Transverse colon (tissue), 4 donors: ENCODE measurements at regions not wholly inside any gene's neighbourhood (a gene's known extent, or its start where the extent isn't known, plus 50 kb on each side); places are given as distances from the start of the nearest gene placed in this dataset.

Experiments
- DNase-seq: peaks from one replicate; pipeline ENCODE4 v3.0.0-alpha.2; 2019
- H3K27ac ChIP-seq, 4 donors: fragments of 200-600 bp; sonication (generic); 2 replicates each; pipeline ENCODE4 v1.5.1; 2016 to 2018; ENCODE audit warnings: inconsistent platforms in 4 of 4
- H3K27me3 ChIP-seq: fragments of 200-600 bp; sonication (generic); 2 replicates; pipeline ENCODE4 v1.5.1; 2017; ENCODE audit warnings: inconsistent platforms
- H3K36me3 ChIP-seq, 4 donors: fragments of 200-600 bp; sonication (generic); 2 replicates each; pipeline ENCODE4 v1.5.1; 2017 to 2019; ENCODE audit warnings: inconsistent platforms in 4 of 4
- H3K4me1 ChIP-seq, 4 donors: fragments of 200-600 bp; sonication (generic); 2 replicates each; pipeline ENCODE4 v1.5.1; 2017 to 2020; ENCODE audit warnings: inconsistent platforms in 4 of 4
- H3K4me3 ChIP-seq, 4 donors: fragments of 200-600 bp; sonication (generic); 1 replicate in 1 of 4; 2 replicates in 3 of 4; pipeline versions ENCODE4 v1.5.1 to v1.6.1; 2017 to 2019; ENCODE audit warnings: inconsistent platforms in 4 of 4
- H3K9me3 ChIP-seq, 2 donors: fragments of 200-600 bp; sonication (generic); 2 replicates each; pipeline ENCODE4 v1.5.1; 2017 to 2019; ENCODE audit warnings: inconsistent platforms in 2 of 2
- CTCF ChIP-seq, 5 experiments: fragments of 200-600 bp in 3 of 5; fragments of 450-650 bp in 2 of 5; sonication (generic) in 3 of 5; IDR thresholded peaks; 1 replicate in 2 of 5; 2 replicates in 3 of 5; pipeline ENCODE4 v1.5.1; 2016 to 2017; ENCODE audit warnings: antibody characterized with exemption in 5 of 5, inconsistent platforms in 3 of 5, mild to moderate bottlenecking in 2 of 5, moderate library complexity in 1 of 5
- EP300 ChIP-seq: sonication (generic); formaldehyde crosslinking; IDR thresholded peaks from one replicate; pipeline ENCODE4 v1.6.1; 2017; ENCODE audit warnings: antibody characterized with exemption, low read depth
- POLR2A ChIP-seq: fragments of 450-650 bp; IDR thresholded peaks from one replicate; pipeline ENCODE4 v1.6.1; 2016; ENCODE audit warnings: antibody characterized with exemption, mild to moderate bottlenecking, moderate library complexity
- POLR2AphosphoS5 ChIP-seq, 3 donors: sonication (generic); formaldehyde crosslinking; IDR thresholded peaks; one replicate each; pipeline ENCODE4 v1.6.1; 2016; ENCODE audit warnings: antibody characterized with exemption in 3 of 3
- WGBS, 2 donors: methylation state at CpG; one replicate each; pipeline ENCODE4 v1.1.5; 2018; ENCODE audit warnings: low coverage in 1 of 2; 5-methylcytosine and 5-hydroxymethylcytosine counted together
- in situ Hi-C, 4 donors: fragments of 200-750 bp; cut with MboI; loops; one replicate each; pipeline versions ENCODE4 v1.15.0 to v1.15.1; 2017; ENCODE audit warnings: low sequenced_read_pairs in 3 of 4, low pct_ligation_motif_present in 1 of 4, low pct_unique_long_range_greater_than_20kb in 1 of 4
- intact Hi-C: fragments of 100-400 bp; cut with DNase I; formaldehyde crosslinking; loops from one replicate; pipeline ENCODE4 v1.15.1; 2023; ENCODE audit warnings: low total_unique reads

GRCh38 chr14:25759256-25759655 lies 709.3 kb upstream of the STXBP6 start:
- DNase-seq = no peak
- Histone ChIP-seq H3K27ac (no peak overlapping the region), H3K36me3 (no peaks in the 10 kb centered on the region), H3K4me1 (no peaks in the 10 kb centered on the region), H3K27me3 (no peaks in the 10 kb centered on the region), H3K4me3 (no peak overlapping the region), H3K9me3 (no peaks in the 10 kb centered on the region)
- in situ Hi-C loops = no loop called here
- TF ChIP-seq EP300 (no peak), POLR2A (no peak)
- 73 to 75% methylated on average over 2 of the region's 2 CpGs for WGBS, 2 donors
- intact Hi-C loops = no loop called here

- no peak for DNase-seq
- TF ChIP-seq POLR2A (no peak), CTCF (IDR thresholded peaks at IDR 0.05) (no peak), EP300 (no peak), POLR2AphosphoS5 (IDR thresholded peaks at IDR 0.05) (no peak)
- intact Hi-C loops (no loop called here), in situ Hi-C loops (no loop called here)
- Histone ChIP-seq H3K4me1 (no peaks in the 10 kb centered on the region), H3K4me3 (no peak overlapping the region), H3K27me3 (no peaks in the 10 kb centered on the region), H3K36me3 (no peaks in the 10 kb centered on the region), H3K9me3 (no peaks in the 10 kb centered on the region), H3K27ac (no peak overlapping the region)
- WGBS, 2 donors = 72 to 73% methylated on average over 3 of the region's 3 CpGs
Observed at GRCh38 chr14:25757364-25757763, 707.4 kb upstream of the STXBP6 start.

- WGBS, 2 donors = 78 to 82% methylated on average over 4 of the region's 4 CpGs
Observed at GRCh38 chr14:25756876-25757275, 706.9 kb upstream of the STXBP6 start.

GRCh38 chr14:25753130-25753529 lies 703.2 kb upstream of the STXBP6 start:
- no peak overlapping the region for H3K27ac ChIP-seq
- no peaks in the 10 kb centered on the region for H3K9me3 ChIP-seq

More at GRCh38 chr14:25756876-25757275, 706.9 kb upstream of the STXBP6 start:
- intact Hi-C loops = no loop called here
- TF ChIP-seq POLR2A (no peak), CTCF (IDR thresholded peaks at IDR 0.05) (no peak), EP300 (no peak)
- no peaks in the 10 kb centered on the region for H3K9me3 ChIP-seq
- no peak overlapping the region for H3K4me3 ChIP-seq
- DNase-seq = no peak
- no peak overlapping the region for H3K27ac ChIP-seq
- H3K4me1 ChIP-seq = no peaks in the 10 kb centered on the region
- in situ Hi-C loops = no loop called here
- no peaks in the 10 kb centered on the region for H3K27me3 ChIP-seq
- H3K36me3 ChIP-seq = no peaks in the 10 kb centered on the region

More at GRCh38 chr14:25753130-25753529, 703.2 kb upstream of the STXBP6 start:
- in situ Hi-C loops = no loop called here
- TF ChIP-seq EP300 = no peak
- no peak for TF ChIP-seq POLR2A
- no peak for TF ChIP-seq POLR2AphosphoS5 (IDR thresholded peaks at IDR 0.05)
- no peak for TF ChIP-seq CTCF (IDR thresholded peaks at IDR 0.05)
- H3K27me3 ChIP-seq = no peaks in the 10 kb centered on the region
- 48 to 53% methylated on average over 4 of the region's 4 CpGs for WGBS, 2 donors
- no peaks in the 10 kb centered on the region for H3K4me1 ChIP-seq
- no peak overlapping the region for H3K4me3 ChIP-seq
- intact Hi-C loops = no loop called here
- DNase-seq = no peak
- H3K36me3 ChIP-seq = no peaks in the 10 kb centered on the region
